HG03175 (cell line): ENCODE measurements at regions not wholly inside any gene's neighbourhood (a gene's known extent, or its start where the extent isn't known, plus 50 kb on each side); places are given as distances from the start of the nearest gene placed in this dataset.
"Not testable (repeated sequence)": the region's sequence is repeated elsewhere in the genome, so short reads cannot be mapped to it uniquely, and the experiment has no call there.

ENCODE experiments used
- ATAC-seq: cut with Tn5 transposase; IDR thresholded peaks from one replicate; pipeline ENCODE4 v1.9.1; 2021; ENCODE audit warnings: mild to moderate bottlenecking, moderate library complexity; ENCODE audit not compliant: unreplicated experiment

GRCh38 chr6:60679175-60679574, 1606.8 kb downstream of the KHDRBS2 start:
- no peak for ATAC-seq

GRCh38 chr6:60671369-60671768, 1614.7 kb downstream of the KHDRBS2 start:
- ATAC-seq, result no peak

GRCh38 chr6:60670036-60670435, 1616.0 kb downstream of the KHDRBS2 start:
- no peak for ATAC-seq

- no peak for ATAC-seq
Measured at GRCh38 chr6:60668428-60668827, 1617.6 kb downstream of the KHDRBS2 start.

GRCh38 chr6:60663199-60663598, 1622.8 kb downstream of the KHDRBS2 start:
- ATAC-seq, result not testable (repeated sequence)

GRCh38 chr6:60643870-60644269, 1642.2 kb downstream of the KHDRBS2 start:
- ATAC-seq, result no peak

GRCh38 chr6:60639185-60639584, 1646.8 kb downstream of the KHDRBS2 start:
- not testable (repeated sequence) for ATAC-seq
